ENCODE measurements at regions not wholly inside any gene's neighbourhood (a gene's known extent, or its start where the extent isn't known, plus 50 kb on each side); places are given as distances from the start of the nearest gene placed in this dataset.

DNA sequence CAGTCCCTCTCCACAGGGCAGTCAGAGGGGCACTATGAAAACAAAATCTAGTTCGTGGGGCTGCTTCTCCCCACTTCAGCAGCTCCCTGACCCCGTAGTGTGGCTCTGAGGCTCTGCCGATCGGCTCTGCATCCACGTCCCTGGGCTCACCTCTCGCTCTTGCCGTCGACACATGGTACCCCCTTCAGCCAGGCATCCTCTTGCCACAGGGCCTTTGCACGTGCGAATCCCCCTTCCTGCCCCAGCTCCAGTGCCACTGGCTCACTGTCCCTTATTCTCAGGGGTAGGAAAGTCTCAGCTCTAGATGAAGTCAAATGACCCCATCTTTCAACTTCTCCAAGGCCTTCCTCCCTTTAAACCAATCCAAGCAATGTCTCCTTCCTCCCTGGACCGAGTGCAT, 72.7 kb downstream of the KLHDC7A start:
- TF ChIP-seq POLR2A (IDR thresholded peaks at IDR 0.05; ENCODE audit: low read length): no peak
- TF ChIP-seq GATA1 (IDR thresholded peaks at IDR 0.05; ENCODE audit: low read depth, low read length): no peak
